Liver (tissue), 3 donors: ENCODE measurements at regions not wholly inside any gene's neighbourhood (a gene's known extent, or its start where the extent isn't known, plus 50 kb on each side); places are given as distances from the start of the nearest gene placed in this dataset.

Experiments used
- CTCF ChIP-seq: fragments of 150-350 bp; IDR thresholded peaks from 2 replicates; pipeline ENCODE4 v1.5.1; 2017; ENCODE audit warnings: improper control_type of control experiment, low read depth, low read length; ENCODE audit not compliant: missing input control
- RAD21 ChIP-seq, 2 donors: IDR thresholded peaks; 2 replicates each; pipeline ENCODE4 v1.6.1; 2016; ENCODE audit warnings: antibody characterized with exemption in 2 of 2, mild to moderate bottlenecking in 2 of 2
- REST ChIP-seq: IDR thresholded peaks from 2 replicates; pipeline ENCODE4 v1.6.1; 2016; ENCODE audit warnings: antibody characterized with exemption, mild to moderate bottlenecking
- YY1 ChIP-seq: IDR thresholded peaks from 2 replicates; pipeline ENCODE4 v1.6.1; 2016; ENCODE audit warnings: antibody characterized with exemption, mild to moderate bottlenecking
- donor health status: healthy.
- donor health status: healthy.

DNA sequence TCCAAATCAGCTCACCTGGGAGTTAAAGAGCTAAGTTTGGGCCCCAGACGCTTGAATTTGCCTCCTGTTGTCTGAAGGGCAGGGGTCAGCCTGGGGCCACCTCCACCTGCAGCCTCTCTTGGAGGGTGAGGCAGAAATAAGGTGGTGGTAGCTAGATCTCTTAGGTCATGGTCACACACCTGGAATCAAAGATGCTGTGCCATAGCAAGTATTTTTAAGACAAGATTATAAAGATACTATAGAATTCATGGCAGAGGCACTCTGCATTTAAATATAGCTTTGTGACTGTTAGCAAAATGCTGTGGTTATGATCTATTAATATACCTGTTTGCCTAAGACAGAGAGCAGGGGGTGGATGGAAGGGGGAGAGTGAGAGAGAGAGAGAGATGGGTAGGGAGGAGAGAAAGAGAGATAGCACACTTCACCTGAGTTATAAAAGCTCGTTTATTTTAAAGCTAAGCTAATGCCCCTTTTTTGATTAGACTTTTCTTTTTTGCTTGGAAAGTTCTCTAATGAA, 242.7 kb downstream of the TMEM182 start:
- TF ChIP-seq CTCF (no peak), YY1 (no peak), REST (no peak), RAD21 (IDR thresholded peaks at IDR 0.05) (no peak)
